Suprapubic skin (tissue), 4 donors: ENCODE measurements at regions not wholly inside any gene's neighbourhood (a gene's known extent, or its start where the extent isn't known, plus 50 kb on each side); places are given as distances from the start of the nearest gene placed in this dataset.

Source experiments
- CTCF ChIP-seq, 2 donors: fragments of 200-600 bp in 1 of 2; fragments of 450-650 bp in 1 of 2; sonication (generic) in 1 of 2; IDR thresholded peaks; one replicate each; pipeline ENCODE4 v1.5.1; 2016 to 2019; ENCODE audit warnings: antibody characterized with exemption in 2 of 2, mild to moderate bottlenecking in 1 of 2, moderate library complexity in 1 of 2
- EP300 ChIP-seq: sonication (generic); formaldehyde crosslinking; IDR thresholded peaks from one replicate; pipeline ENCODE4 v1.6.1; 2017; ENCODE audit warnings: antibody characterized with exemption
- POLR2A ChIP-seq, 2 donors: fragments of 450-650 bp; IDR thresholded peaks; one replicate each; pipeline ENCODE4 v1.6.1; 2017; ENCODE audit warnings: antibody characterized with exemption in 2 of 2, mild to moderate bottlenecking in 2 of 2, moderate library complexity in 2 of 2
- POLR2AphosphoS5 ChIP-seq, 3 donors: sonication (generic); formaldehyde crosslinking; IDR thresholded peaks; one replicate each; pipeline ENCODE4 v1.6.1; 2017; ENCODE audit warnings: antibody characterized with exemption in 3 of 3

- TF ChIP-seq CTCF (IDR thresholded peaks at IDR 0.05) = no peak
- no peak for TF ChIP-seq POLR2AphosphoS5 (IDR thresholded peaks at IDR 0.05)
- no peak for TF ChIP-seq EP300
- no peak for TF ChIP-seq POLR2A (IDR thresholded peaks at IDR 0.05)
These were observed 106.1 kb upstream of the AKIRIN2 start for GRCh38 chr6:87808005-87808757.
